Nephron (organoid): ENCODE measurements at regions not wholly inside any gene's neighbourhood (a gene's known extent, or its start where the extent isn't known, plus 50 kb on each side); places are given as distances from the start of the nearest gene placed in this dataset.

Experiments used
- H3K27ac Mint-ChIP-seq, 3 experiments: 2 replicates each; pipeline ENCODE4 v1.8.0; 2020; ENCODE audit warnings: mixed read lengths in 3 of 3, mild to moderate bottlenecking in 2 of 3, moderate library complexity in 1 of 3
- H3K27me3 Mint-ChIP-seq: 2 replicates; pipeline ENCODE4 v1.8.0; 2021; ENCODE audit warnings: low read depth, mild to moderate bottlenecking, moderate library complexity, mixed read lengths
- H3K36me3 Mint-ChIP-seq: 2 replicates; pipeline ENCODE4 v1.8.0; 2020; ENCODE audit warnings: low read depth, mixed read lengths
- H3K4me1 Mint-ChIP-seq: 2 replicates; pipeline ENCODE4 v1.8.0; 2020; ENCODE audit warnings: mixed read lengths
- H3K4me3 Mint-ChIP-seq, 3 experiments: 2 replicates each; pipeline ENCODE4 v1.8.0; 2020; ENCODE audit warnings: mild to moderate bottlenecking in 3 of 3, mixed read lengths in 3 of 3, moderate library complexity in 2 of 3
- H3K9me3 Mint-ChIP-seq: 2 replicates; pipeline ENCODE4 v1.8.0; 2020; ENCODE audit warnings: mixed read lengths
- TF ChIP-seq, protein P1 (sequence below), 3 experiments: fragments of 200-600 bp; sonication (generic); IDR thresholded peaks; one replicate each; pipeline ENCODE4 v1.5.0; 2021; ENCODE audit warnings: antibody characterized with exemption in 3 of 3; ENCODE audit not compliant: unreplicated experiment in 3 of 3

DNA sequence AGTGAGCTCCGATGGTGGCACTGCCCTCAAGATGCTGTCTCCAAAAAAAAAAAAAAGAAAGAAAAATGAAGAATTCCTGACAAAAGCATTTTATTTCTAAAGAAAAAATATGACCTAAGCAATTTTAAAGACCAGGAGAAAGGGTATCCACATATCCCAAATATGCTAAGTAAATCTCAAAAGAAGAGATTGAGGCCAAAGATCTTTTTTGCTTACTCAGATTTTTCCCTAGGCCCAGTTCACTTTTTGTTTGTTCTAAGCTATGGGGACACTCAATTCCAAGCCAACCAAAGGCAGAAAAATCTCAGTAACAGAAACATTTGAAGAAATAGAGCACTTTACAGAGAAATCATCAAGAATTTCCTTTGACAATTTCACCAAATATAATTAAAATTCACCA, 150.8 kb downstream of the SOX9 start:
- peaks cover 31% of the 10 kb centered on the region for H3K27me3 Mint-ChIP-seq
- H3K4me3 Mint-ChIP-seq, result no peak overlapping the region
- TF ChIP-seq, protein P1, sequence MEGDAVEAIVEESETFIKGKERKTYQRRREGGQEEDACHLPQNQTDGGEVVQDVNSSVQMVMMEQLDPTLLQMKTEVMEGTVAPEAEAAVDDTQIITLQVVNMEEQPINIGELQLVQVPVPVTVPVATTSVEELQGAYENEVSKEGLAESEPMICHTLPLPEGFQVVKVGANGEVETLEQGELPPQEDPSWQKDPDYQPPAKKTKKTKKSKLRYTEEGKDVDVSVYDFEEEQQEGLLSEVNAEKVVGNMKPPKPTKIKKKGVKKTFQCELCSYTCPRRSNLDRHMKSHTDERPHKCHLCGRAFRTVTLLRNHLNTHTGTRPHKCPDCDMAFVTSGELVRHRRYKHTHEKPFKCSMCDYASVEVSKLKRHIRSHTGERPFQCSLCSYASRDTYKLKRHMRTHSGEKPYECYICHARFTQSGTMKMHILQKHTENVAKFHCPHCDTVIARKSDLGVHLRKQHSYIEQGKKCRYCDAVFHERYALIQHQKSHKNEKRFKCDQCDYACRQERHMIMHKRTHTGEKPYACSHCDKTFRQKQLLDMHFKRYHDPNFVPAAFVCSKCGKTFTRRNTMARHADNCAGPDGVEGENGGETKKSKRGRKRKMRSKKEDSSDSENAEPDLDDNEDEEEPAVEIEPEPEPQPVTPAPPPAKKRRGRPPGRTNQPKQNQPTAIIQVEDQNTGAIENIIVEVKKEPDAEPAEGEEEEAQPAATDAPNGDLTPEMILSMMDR (IDR thresholded peaks at IDR 0.05; ENCODE audit: unreplicated experiment in 3 of 3), result no peak
- H3K4me1 Mint-ChIP-seq, result peaks cover 30% of the 10 kb centered on the region
- no peak overlapping the region for H3K27ac Mint-ChIP-seq
- peaks cover 15% of the 10 kb centered on the region for H3K9me3 Mint-ChIP-seq
- no peaks in the 10 kb centered on the region for H3K36me3 Mint-ChIP-seq

DNA sequence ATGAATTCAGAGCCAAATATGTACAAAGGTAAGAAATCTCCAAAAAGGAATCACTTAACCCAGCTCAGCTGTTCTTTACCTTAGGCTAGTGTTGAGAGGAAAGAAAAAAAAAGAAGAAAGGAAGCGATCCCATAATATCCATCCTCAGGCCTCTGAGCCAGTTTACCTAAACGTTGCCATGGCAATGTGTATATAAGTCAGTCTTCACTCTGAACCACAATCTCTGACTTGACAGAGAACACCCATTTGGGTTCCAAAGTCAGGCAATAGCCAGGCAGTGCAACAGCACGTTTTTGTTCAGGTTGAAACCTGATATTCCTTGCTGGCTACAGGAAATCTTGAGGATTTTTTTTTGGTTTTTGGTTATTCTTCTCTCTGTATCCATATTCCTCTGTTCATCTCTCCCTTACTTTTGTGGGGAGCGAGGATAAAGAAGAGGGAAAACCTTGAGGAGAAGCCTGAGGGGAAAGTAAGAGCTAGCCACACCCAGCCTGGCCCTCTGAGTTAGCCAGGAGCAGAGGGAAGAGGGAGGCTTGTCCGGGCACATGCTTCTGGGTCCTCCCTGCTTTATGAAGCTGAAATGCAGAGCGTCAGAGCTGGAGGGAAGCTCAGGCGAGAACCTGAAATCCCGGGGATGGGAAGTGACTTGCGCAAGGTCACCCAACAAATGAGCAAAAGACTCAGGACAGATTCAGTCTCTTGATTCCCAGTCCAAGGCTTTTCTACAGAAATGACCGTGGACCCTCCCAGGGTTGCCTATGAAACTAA, 152.7 kb downstream of the SOX9 start:
- Mint-ChIP-seq H3K36me3 (no peaks in the 10 kb centered on the region), H3K9me3 (peaks cover 15% of the 10 kb centered on the region), H3K27me3 (peaks cover 18% of the 10 kb centered on the region), H3K4me1 (peaks cover 28% of the 10 kb centered on the region), H3K27ac (no peak overlapping the region), H3K4me3 (no peak overlapping the region)
- TF ChIP-seq, protein P1 (IDR thresholded peaks at IDR 0.05; ENCODE audit: unreplicated experiment in 3 of 3), result no peak

DNA sequence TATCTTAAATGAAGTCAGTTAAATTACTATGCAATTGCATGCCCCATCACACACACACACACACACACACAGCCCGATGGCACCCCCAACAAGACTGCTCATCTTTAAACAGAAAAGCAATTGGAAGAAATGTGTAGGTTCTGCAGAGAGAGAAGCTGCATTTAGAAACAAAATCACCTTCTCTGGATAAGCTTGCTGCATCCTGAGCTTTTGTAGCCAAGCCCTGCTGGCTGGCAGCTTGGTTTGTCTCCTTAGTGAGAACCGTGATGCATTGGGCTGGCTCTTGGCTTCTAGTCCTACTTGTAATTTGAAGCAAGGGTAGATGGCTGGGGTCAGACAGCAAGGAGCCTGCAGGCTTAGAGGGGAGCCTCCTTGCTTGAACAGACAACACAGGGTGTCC, 153.8 kb downstream of the SOX9 start:
- peaks cover 15% of the 10 kb centered on the region for H3K9me3 Mint-ChIP-seq
- H3K27me3 Mint-ChIP-seq, result peaks cover 12% of the 10 kb centered on the region
- peaks cover 21% of the 10 kb centered on the region for H3K4me1 Mint-ChIP-seq
- no peak overlapping the region for H3K4me3 Mint-ChIP-seq
- no peaks in the 10 kb centered on the region for H3K36me3 Mint-ChIP-seq
- TF ChIP-seq, protein P1 (IDR thresholded peaks at IDR 0.05; ENCODE audit: unreplicated experiment in 3 of 3), result no peak
- no peak overlapping the region for H3K27ac Mint-ChIP-seq

DNA sequence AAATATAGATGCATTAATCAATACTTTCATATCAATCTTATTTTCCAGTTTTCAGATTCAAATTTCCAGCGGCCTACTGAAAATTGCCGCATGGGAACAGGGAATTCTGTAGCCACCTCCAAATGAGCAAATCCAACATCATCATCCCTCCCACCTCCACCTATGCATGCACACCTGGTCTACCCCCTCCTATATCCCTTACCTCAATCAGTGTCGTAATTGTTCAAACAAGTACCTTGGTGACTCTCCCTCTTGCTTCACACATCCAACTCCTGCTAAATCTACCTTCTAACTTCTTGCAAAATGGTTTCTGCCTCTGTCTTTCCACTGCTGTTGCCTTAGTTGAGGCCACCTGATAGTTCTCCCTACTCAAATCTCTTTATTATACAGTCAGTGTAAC, 160.1 kb downstream of the SOX9 start:
- H3K9me3 Mint-ChIP-seq, result peaks cover 6% of the 10 kb centered on the region
- no peaks in the 10 kb centered on the region for H3K36me3 Mint-ChIP-seq
- H3K27ac Mint-ChIP-seq, result no peak overlapping the region
- TF ChIP-seq, protein P1 (IDR thresholded peaks at IDR 0.05; ENCODE audit: unreplicated experiment in 3 of 3), result no peak
- no peak overlapping the region for H3K4me3 Mint-ChIP-seq
- H3K4me1 Mint-ChIP-seq, result no peaks in the 10 kb centered on the region
- peaks cover 18% of the 10 kb centered on the region for H3K27me3 Mint-ChIP-seq

DNA sequence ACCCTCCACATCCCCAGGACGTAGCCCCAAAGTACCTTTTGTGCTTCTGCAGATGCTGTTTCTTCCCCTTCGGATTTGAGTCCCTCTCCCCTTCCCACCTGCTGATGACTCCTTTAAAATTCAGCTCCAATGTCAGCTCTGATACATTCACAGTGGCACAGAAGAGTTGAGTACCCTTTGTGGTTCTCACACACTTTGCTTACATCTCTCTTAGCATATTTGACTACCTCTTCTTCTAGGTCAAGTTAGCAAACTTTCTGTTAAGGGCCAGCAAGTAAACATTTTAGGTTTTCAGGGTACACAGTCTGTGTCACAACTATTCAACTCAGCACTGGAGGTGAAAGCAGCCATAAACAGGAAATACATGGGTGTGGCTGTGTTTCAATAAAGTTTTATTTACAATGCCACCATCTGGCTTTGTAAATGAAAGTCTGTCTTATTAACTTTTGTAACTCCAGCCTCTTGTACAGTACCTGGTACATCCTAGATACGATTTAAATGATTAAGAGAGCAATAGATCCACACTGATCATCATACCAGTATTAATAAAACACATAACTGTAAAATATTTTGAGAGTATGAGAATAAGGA, 161.7 kb downstream of the SOX9 start:
- H3K4me1 Mint-ChIP-seq, result no peaks in the 10 kb centered on the region
- H3K36me3 Mint-ChIP-seq, result no peaks in the 10 kb centered on the region
- H3K9me3 Mint-ChIP-seq, result no peaks in the 10 kb centered on the region
- TF ChIP-seq, protein P1 (IDR thresholded peaks at IDR 0.05; ENCODE audit: unreplicated experiment in 3 of 3), result no peak
- H3K27me3 Mint-ChIP-seq, result peaks cover 23% of the 10 kb centered on the region
- no peak overlapping the region for H3K27ac Mint-ChIP-seq
- H3K4me3 Mint-ChIP-seq, result no peak overlapping the region

DNA sequence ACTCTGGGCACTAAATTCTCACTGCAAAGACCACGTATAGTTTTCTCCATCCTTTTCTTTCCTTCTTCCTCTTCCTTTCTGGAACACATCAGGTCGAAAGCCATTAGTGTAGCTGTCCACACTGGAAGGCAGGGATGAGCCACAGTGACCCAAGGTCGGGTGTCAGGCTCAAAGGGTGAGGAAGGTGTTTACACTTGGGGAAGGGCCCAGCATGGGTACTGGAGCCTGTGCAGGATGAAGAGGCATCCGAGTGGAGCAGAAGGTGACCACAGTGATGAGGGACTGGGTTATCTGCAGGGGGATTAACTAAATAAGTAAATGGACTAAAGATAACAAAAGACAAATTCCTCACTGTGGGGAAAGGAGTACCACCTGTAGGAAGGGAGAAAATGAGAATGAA, 164.0 kb downstream of the SOX9 start:
- Mint-ChIP-seq H3K36me3 (no peaks in the 10 kb centered on the region), H3K9me3 (no peaks in the 10 kb centered on the region), H3K27ac (no peak overlapping the region), H3K4me3 (no peak overlapping the region), H3K27me3 (peaks cover 30% of the 10 kb centered on the region), H3K4me1 (no peaks in the 10 kb centered on the region)
- TF ChIP-seq, protein P1 (IDR thresholded peaks at IDR 0.05; ENCODE audit: unreplicated experiment in 3 of 3), result no peak
